MM.1S (cell line): ENCODE measurements at regions not wholly inside any gene's neighbourhood (a gene's known extent, or its start where the extent isn't known, plus 50 kb on each side); places are given as distances from the start of the nearest gene placed in this dataset.

ENCODE experiments used
- DNase-seq: peaks from one replicate; pipeline ENCODE4 v3.0.0-alpha.2; 2015
- H2AFZ ChIP-seq: fragments of 300-600 bp; sonication (generic); 2 replicates; pipeline ENCODE4 v1.6.0; 2016; ENCODE audit warnings: antibody characterized with exemption, low read length
- H3F3A ChIP-seq: fragments of 300-600 bp; sonication (generic); 2 replicates; pipeline ENCODE4 v1.6.1; 2016; ENCODE audit warnings: mild to moderate bottlenecking, antibody characterized with exemption, low read length, moderate library complexity, mixed read lengths; ENCODE audit not compliant: insufficient read depth
- H3K27ac ChIP-seq: fragments of 300-600 bp; sonication (generic); 2 replicates; pipeline ENCODE4 v1.5.1; 2016; ENCODE audit warnings: mild to moderate bottlenecking, low read length
- H3K27me3 ChIP-seq: fragments of 300-600 bp; sonication (generic); replicated peaks from 2 replicates; pipeline ENCODE4 v1.6.0; 2016; ENCODE audit warnings: low read length; ENCODE audit not compliant: insufficient read depth
- H3K36me3 ChIP-seq: fragments of 300-600 bp; sonication (generic); replicated peaks from 2 replicates; pipeline ENCODE4 v1.6.1; 2016; ENCODE audit warnings: mild to moderate bottlenecking, low read length, mixed read lengths; ENCODE audit not compliant: insufficient read depth
- H3K4me1 ChIP-seq: fragments of 300-600 bp; sonication (generic); 2 replicates; pipeline ENCODE4 v1.6.1; 2016; ENCODE audit warnings: low read length, mixed read lengths
- H3K4me2 ChIP-seq: fragments of 300-600 bp; sonication (generic); 2 replicates; pipeline ENCODE4 v1.6.0; 2016; ENCODE audit warnings: low read depth, low read length
- H3K4me3 ChIP-seq: fragments of 300-600 bp; sonication (generic); 2 replicates; pipeline ENCODE4 v1.5.1; 2016; ENCODE audit warnings: low read length, mixed read lengths
- H3K79me2 ChIP-seq: fragments of 300-600 bp; sonication (generic); 2 replicates; pipeline ENCODE4 v1.6.1; 2016; ENCODE audit warnings: mixed run types, low read length, mixed read lengths
- H3K9ac ChIP-seq: fragments of 300-600 bp; sonication (generic); 2 replicates; pipeline ENCODE4 v1.6.1; 2016; ENCODE audit warnings: low read length, mixed read lengths
- H3K9me2 ChIP-seq: fragments of 300-600 bp; sonication (generic); replicated peaks from 2 replicates; pipeline ENCODE4 v1.6.1; 2016; ENCODE audit warnings: mild to moderate bottlenecking, low read length, mixed read lengths; ENCODE audit not compliant: insufficient read depth
- H3K9me3 ChIP-seq: fragments of 300-600 bp; sonication (generic); replicated peaks from 2 replicates; pipeline ENCODE4 v1.6.1; 2016; ENCODE audit warnings: mild to moderate bottlenecking, low read length, mixed read lengths; ENCODE audit not compliant: insufficient read depth
- H4K20me1 ChIP-seq: fragments of 300-600 bp; sonication (generic); 2 replicates; pipeline ENCODE4 v1.6.1; 2016; ENCODE audit warnings: mild to moderate bottlenecking, low read length, moderate library complexity, mixed read lengths; ENCODE audit not compliant: insufficient read depth
- EZH2 ChIP-seq: fragments of 300-600 bp; sonication (generic); optimal IDR thresholded peaks from 2 replicates; pipeline ENCODE3; 2017; ENCODE audit warnings: low read depth, mild to moderate bottlenecking, antibody characterized with exemption, low read length, mixed read lengths
- EZH2phosphoT487 ChIP-seq: fragments of 300-600 bp; sonication (generic); IDR thresholded peaks from 2 replicates; pipeline ENCODE4 v1.6.1; 2018; ENCODE audit warnings: antibody characterized with exemption, low read length
- TF ChIP-seq, protein P1 (sequence below): fragments of 300-600 bp; sonication (generic); IDR thresholded peaks from 2 replicates; pipeline ENCODE4 v1.5.1; 2016; ENCODE audit warnings: antibody characterized with exemption, low read length, mixed read lengths

DNA sequence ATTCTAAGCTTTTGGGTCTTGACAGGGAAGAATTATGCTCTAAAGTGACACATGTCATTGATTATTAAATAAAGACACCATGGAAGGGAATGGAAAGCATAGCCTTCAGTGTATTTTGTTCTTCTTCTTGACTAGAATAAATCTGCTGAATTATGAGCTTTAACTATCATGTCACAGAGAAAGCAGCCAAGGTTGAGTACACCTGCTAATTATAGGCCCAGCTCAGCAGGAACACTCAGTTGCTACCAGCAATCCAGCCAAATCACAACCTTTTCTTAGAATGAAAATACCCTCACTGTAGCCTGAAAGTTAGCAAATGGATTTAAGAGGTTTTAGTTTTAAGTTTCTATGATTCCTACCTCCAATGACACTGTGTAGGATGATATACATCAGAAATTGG lies 225.3 kb upstream of the RHOBTB1 start:
- Histone ChIP-seq H3K4me3 (no peak overlapping the region), H3F3A (no peaks in the 10 kb centered on the region), H3K9ac (no peak overlapping the region), H3K9me2 (no peaks in the 10 kb centered on the region), H3K9me3 (no peaks in the 10 kb centered on the region), H3K79me2 (no peaks in the 10 kb centered on the region), H3K36me3 (no peaks in the 10 kb centered on the region), H3K27me3 (no peaks in the 10 kb centered on the region), H4K20me1 (no peaks in the 10 kb centered on the region), H2AFZ (no peak overlapping the region), H3K4me1 (no peaks in the 10 kb centered on the region), H3K4me2 (no peak overlapping the region), H3K27ac (no peak overlapping the region)
- TF ChIP-seq, protein P1, sequence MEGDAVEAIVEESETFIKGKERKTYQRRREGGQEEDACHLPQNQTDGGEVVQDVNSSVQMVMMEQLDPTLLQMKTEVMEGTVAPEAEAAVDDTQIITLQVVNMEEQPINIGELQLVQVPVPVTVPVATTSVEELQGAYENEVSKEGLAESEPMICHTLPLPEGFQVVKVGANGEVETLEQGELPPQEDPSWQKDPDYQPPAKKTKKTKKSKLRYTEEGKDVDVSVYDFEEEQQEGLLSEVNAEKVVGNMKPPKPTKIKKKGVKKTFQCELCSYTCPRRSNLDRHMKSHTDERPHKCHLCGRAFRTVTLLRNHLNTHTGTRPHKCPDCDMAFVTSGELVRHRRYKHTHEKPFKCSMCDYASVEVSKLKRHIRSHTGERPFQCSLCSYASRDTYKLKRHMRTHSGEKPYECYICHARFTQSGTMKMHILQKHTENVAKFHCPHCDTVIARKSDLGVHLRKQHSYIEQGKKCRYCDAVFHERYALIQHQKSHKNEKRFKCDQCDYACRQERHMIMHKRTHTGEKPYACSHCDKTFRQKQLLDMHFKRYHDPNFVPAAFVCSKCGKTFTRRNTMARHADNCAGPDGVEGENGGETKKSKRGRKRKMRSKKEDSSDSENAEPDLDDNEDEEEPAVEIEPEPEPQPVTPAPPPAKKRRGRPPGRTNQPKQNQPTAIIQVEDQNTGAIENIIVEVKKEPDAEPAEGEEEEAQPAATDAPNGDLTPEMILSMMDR = no peak
- no peak for TF ChIP-seq EZH2
- no peak for TF ChIP-seq EZH2phosphoT487
- no peak for DNase-seq

DNA sequence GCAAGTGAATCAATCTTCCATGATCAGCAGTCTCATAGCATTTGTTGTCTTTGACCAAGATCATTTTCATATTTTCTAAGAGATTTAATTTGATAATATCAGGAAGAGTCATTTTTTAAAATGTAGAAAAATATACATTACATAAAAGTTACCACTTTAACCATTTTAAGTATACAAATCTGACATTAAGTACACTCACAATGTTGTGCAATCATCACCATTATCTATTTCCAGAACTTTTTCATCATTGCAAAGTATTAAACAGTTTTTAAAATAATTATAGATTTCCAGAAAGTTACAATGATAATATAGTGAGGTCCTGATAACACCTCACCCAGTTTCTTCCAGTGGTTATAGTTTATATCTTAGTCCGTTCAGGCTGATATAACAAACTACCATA lies 222.5 kb upstream of the RHOBTB1 start:
- H3K4me2 ChIP-seq = no peak overlapping the region
- H3K27ac ChIP-seq = no peak overlapping the region
- H3K4me3 ChIP-seq = no peak overlapping the region
- H3K9me3 ChIP-seq = no peaks in the 10 kb centered on the region
- H3K27me3 ChIP-seq = no peaks in the 10 kb centered on the region
- H3K9me2 ChIP-seq = no peaks in the 10 kb centered on the region
- TF ChIP-seq EZH2 = no peak
- TF ChIP-seq, protein P1 = no peak
- TF ChIP-seq EZH2phosphoT487 = no peak
- no peaks in the 10 kb centered on the region for H4K20me1 ChIP-seq
- no peaks in the 10 kb centered on the region for H3K4me1 ChIP-seq
- no peak overlapping the region for H3K9ac ChIP-seq
- no peak overlapping the region for H2AFZ ChIP-seq
- no peaks in the 10 kb centered on the region for H3K36me3 ChIP-seq
- DNase-seq = no peak
- H3F3A ChIP-seq = no peaks in the 10 kb centered on the region
- no peaks in the 10 kb centered on the region for H3K79me2 ChIP-seq

DNA sequence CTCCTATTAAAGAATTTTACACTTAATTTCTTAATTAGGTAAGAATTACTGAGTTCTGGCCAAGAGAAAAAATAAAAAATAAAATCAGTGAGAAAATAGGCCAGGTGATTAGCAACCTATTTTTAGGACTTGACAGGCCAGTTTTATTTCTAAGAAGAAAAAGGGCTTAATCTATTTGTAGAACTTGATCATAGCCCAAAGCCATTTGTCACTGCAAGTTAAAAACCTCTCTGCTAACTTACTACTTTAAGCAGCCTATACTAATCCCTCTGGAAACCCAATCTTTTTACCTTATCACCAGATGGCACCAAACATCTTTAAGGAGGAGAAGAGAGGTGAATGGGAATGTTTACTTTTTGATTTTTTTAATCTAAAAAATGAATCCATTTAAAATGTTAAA lies 222.1 kb upstream of the RHOBTB1 start:
- Histone ChIP-seq H4K20me1 (no peaks in the 10 kb centered on the region), H2AFZ (no peak overlapping the region), H3F3A (no peaks in the 10 kb centered on the region), H3K4me3 (no peak overlapping the region), H3K4me2 (no peak overlapping the region), H3K27me3 (no peaks in the 10 kb centered on the region), H3K4me1 (no peaks in the 10 kb centered on the region), H3K9me2 (no peaks in the 10 kb centered on the region), H3K79me2 (no peaks in the 10 kb centered on the region), H3K9ac (no peak overlapping the region), H3K27ac (no peak overlapping the region), H3K36me3 (no peaks in the 10 kb centered on the region), H3K9me3 (no peaks in the 10 kb centered on the region)
- TF ChIP-seq, protein P1 = no peak
- TF ChIP-seq EZH2 (no peak), EZH2phosphoT487 (no peak)
- no peak for DNase-seq
